HG03097 (cell line): ENCODE measurements at regions not wholly inside any gene's neighbourhood (a gene's known extent, or its start where the extent isn't known, plus 50 kb on each side); places are given as distances from the start of the nearest gene placed in this dataset.

Experiments
- ATAC-seq: cut with Tn5 transposase; IDR thresholded peaks from one replicate; pipeline ENCODE4 v1.9.1; 2021; ENCODE audit not compliant: unreplicated experiment, low FRiP score

GRCh38 chrX:69085151-69085550 is 80.1 kb downstream of the PJA1 start:
- ATAC-seq, result no peak

GRCh38 chrX:69083801-69084200 is 81.5 kb downstream of the PJA1 start:
- no peak for ATAC-seq

- ATAC-seq, result no peak
These were observed 81.9 kb downstream of the PJA1 start for GRCh38 chrX:69083361-69083760.

- no peak for ATAC-seq
These were observed 82.5 kb downstream of the PJA1 start for GRCh38 chrX:69082753-69083150.

- ATAC-seq, result no peak
These were observed 83.0 kb downstream of the PJA1 start for GRCh38 chrX:69082055-69082752.

- ATAC-seq, result no peak
These were observed 84.3 kb downstream of the PJA1 start for GRCh38 chrX:69080855-69081465.

- ATAC-seq, result no peak
These were observed 86.0 kb downstream of the PJA1 start for GRCh38 chrX:69079268-69079667.

GRCh38 chrX:69077895-69078455 is 87.3 kb downstream of the PJA1 start:
- no peak for ATAC-seq

- no peak for ATAC-seq
These were observed 89.2 kb downstream of the PJA1 start for GRCh38 chrX:69076088-69076487.

GRCh38 chrX:69074726-69075125 is 90.5 kb downstream of the PJA1 start:
- ATAC-seq, result no peak

- no peak for ATAC-seq
These were observed 91.5 kb downstream of the PJA1 start for GRCh38 chrX:69073721-69074120.

- no peak for ATAC-seq
These were observed 92.0 kb downstream of the PJA1 start for GRCh38 chrX:69073241-69073640.

GRCh38 chrX:69072486-69073006 is 92.7 kb downstream of the PJA1 start:
- ATAC-seq, result no peak

GRCh38 chrX:69070949-69071650 is 94.2 kb downstream of the PJA1 start:
- no peak for ATAC-seq

- no peak for ATAC-seq
These were observed 95.4 kb downstream of the PJA1 start for GRCh38 chrX:69069876-69070275.

- ATAC-seq, result no peak
These were observed 96.2 kb downstream of the PJA1 start for GRCh38 chrX:69069086-69069445.

GRCh38 chrX:69068301-69069085 is 96.8 kb downstream of the PJA1 start:
- ATAC-seq, result no peak

- no peak for ATAC-seq
These were observed 97.4 kb downstream of the PJA1 start for GRCh38 chrX:69067841-69068240.

- ATAC-seq, result no peak
These were observed 98.2 kb downstream of the PJA1 start for GRCh38 chrX:69066966-69067525.

- no peak for ATAC-seq
These were observed 99.1 kb downstream of the PJA1 start for GRCh38 chrX:69066021-69066757.
